ENCODE measurements at regions not wholly inside any gene's neighbourhood (a gene's known extent, or its start where the extent isn't known, plus 50 kb on each side); places are given as distances from the start of the nearest gene placed in this dataset.
"Not testable (repeated sequence)": the region's sequence is repeated elsewhere in the genome, so short reads cannot be mapped to it uniquely, and the experiment has no call there.

DNA sequence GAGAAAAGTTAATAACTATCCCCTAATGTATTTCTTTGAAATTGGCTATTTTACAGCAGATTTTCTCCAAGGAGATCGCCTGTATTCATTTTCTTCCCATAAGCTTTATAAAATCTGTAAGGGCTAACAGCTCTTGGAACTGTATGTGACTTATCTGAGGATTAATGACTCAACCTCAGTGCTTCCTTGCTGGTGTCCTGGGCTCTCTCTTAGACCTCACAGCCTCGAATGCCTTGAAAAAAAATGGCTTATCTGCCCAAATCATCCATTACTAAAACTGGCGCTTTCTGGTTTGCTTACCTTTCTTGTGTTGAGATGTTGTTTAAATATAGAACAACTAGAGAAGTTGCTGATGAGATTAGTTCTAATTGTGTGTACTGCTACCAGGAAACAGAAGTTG is 713.6 kb downstream of the SLC4A3 start:
- no peak for DNase-seq (ENCODE audit: low spot score)

DNA sequence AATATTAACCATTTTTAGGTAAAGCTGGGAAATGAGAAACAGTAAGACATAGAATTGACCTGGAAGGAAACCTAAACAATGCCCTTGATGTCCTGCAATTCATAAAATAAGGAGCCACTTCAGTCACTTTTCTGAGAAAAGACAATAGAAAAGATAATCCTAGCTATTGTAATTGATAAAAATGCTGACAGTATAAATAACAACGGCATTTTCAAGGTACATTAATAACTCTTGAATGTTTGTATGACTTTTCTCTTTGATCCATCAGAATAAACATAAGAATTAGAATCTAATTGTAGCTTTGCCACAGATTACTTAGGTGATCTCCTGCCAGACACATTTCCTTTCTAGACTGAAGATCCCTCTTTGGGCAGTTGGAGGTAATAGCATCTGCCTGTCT is 719.5 kb downstream of the SLC4A3 start:
- no peak for DNase-seq (ENCODE audit: low spot score)

DNA sequence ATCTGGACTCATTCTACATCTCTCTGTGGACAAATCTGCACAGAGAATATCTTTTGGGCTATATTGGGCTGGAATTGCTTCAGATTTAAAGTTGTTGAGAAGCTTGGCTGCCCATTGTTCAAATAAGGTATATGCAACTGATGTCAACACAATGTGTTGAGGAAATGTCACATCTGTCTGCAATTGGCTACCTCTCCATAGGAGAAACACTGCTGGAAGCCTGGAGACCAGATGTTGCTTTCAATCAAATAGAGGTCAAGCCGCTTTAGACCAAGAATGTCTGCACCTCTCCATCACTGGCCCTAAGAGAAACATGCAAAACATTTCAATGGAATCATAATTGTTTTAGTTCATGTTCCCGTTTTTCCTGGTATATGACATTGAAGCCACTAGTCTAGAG is 720.2 kb downstream of the SLC4A3 start:
- DNase-seq (ENCODE audit: low spot score), result no peak

DNA sequence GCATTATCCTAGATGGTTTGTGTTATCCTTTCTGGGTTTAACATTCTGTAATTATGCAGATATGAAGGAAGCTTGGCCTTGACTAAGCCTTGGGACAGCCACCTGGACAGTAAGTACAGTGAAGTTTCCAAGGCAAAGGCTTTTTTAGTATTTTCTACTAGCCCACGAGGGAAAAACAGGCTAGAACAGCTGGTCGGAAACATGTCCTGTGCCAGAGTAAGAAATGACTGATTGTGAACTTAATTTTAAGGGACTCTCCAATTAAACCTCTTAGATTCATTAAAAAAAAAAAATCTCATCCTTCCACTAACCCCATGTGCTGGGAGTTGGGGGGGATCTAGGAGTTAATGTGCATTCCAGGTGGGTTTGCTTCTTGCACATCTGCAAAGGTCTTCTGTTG is 720.8 kb downstream of the SLC4A3 start:
- no peak for DNase-seq (ENCODE audit: low spot score)

DNA sequence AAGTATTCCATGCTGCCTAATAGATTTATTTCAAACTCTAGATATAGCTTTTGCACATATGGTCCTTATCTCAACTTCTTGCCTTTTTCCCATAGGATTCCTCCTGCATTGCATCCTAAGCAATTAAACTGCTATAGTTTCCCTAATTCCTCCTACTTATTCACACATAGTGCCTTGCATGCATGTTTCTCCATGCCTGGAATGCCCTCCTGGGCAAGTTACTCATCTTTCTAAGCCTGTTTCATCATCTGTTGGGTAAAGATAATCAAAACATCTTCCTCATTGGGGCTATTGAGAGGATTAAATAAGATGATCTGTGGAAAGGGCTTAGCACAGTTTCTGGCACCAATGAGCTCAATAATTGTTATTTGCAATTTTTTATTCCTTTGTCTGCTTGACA is 726.5 kb downstream of the SLC4A3 start:
- DNase-seq (ENCODE audit: low spot score), result no peak

DNA sequence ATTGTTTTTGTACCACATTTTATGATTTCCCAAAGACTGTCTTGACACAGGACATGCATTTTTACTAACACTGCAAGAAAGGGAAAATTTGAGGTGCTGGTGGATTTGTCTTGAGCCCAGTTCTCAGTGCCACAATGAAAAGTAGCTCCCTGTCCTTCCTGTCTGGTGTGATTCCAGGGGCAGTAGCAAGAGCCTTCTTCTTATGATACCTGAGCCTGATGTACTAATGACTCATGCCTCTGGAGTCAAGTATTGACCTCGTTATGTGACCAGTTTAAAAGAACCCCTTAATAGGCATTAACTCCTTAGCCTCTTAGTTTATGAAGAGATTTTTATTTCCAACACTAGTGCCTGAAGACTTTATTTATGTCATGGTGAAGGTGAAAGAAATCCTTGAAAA is 728.6 kb downstream of the SLC4A3 start:
- no peak for DNase-seq (ENCODE audit: low spot score)

DNA sequence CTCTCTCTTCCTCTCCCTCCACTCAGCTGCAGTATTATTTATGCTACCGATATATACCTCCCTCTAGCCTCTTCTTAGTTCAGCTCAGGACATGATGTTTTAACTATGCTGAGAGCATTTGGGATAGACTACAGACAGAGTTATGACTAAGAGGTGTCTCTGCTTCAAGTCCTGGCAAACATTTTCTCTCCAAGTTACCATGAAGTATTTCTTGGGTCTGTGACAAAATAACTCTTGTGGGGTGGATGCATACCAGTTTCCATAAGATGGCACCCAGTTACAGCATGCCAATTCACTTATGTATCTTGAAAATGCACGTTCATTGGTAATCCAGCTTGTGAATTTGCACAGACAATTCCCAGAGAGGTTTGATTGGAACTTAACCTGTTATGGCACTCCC is 737.6 kb downstream of the SLC4A3 start:
- DNase-seq (ENCODE audit: low spot score), result no peak

DNA sequence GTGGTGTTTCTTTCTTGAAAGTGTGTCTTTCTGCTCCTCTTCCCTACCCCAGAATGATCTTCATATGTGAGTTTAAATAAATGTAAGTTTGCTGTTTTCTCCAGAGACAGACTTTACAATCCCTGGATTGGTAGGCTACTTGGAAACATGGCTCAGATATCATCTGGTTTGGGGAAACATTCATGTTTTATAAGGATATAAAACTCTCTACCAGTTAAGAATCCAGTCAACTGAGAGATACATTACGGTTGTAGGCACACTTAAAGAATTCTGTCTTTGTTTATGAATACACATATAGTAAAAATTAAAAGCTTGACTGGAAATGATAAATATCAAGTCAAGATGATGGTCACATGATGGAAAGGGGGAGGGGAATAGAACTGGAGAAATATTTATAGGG is 739.3 kb downstream of the SLC4A3 start:
- no peak for DNase-seq (ENCODE audit: low spot score)

DNA sequence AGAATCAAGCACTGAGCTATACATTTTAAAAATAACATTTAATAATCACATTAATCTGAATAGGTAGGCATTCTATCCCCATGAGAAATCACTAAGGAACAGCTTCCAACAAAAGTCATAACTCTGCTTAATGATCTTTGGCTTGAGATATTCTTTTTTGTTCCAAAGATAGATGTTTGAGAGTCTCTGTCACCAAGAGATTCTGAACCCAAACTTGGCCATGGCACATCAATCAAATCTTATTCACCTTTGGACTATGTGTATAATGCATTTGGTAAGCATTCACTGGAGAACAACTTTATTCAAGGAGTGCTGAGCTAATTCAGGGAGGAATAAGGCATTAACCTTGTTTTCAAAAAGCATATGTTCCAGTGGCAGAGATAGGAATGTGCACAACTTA is 743.3 kb downstream of the SLC4A3 start:
- DNase-seq (ENCODE audit: low spot score), result no peak

DNA sequence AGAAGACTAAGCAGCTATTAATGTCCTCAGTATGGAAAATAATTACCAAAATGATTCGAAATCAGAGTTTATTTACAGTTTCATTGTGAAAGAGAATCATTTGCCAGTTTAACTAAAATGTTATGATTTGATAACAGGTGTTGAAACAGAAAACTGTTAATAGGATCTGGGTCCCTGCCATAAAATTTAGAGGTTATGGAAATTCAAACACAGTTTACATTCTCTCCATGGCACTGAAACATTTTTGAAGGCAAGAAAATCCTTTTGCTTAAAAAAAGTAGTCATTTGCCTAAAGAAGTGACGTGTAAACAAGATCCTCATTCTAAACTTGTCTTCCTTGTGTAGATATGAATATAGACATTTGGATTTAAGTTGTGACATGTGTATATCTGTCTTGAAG is 743.8 kb downstream of the SLC4A3 start:
- DNase-seq (ENCODE audit: low spot score), result no peak

DNA sequence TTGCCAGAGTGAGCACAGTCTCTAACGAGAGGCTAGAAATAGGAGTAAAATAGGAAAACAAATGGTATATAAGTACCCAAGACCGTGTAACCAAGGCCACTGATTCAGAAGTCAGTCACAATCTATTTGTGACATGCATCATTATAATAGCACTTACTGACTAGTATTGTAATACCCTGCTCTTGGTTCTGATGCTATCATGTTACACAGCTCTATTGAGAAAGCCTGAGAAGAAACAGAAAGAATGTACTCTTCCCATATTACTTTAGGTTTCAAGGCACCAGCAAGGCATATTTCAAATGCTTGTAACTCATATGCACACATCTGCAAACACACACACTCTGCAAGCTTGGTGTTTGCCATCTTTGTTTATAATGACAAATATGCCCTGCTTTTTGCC is 746.4 kb downstream of the SLC4A3 start:
- DNase-seq (ENCODE audit: low spot score), result no peak

DNA sequence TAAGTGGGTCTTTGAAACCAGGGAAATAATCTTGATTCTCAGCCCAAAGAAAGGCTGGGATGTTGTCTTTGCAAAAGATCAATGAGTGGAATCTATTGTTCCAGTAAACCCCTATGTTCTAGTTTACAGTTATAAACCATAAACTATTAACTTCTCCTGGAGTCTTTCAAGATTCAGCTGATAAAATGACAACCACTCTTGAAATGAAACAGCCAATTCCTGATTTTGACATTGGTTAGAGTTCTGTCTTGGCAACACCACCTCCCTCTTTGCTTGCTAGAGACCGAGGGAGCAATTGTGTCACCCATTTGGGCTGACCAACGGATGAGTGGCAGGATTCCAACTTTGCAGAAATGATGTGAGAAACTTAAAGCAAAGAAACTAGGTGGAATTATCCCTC is 746.9 kb downstream of the SLC4A3 start:
- no peak for DNase-seq (ENCODE audit: low spot score)

DNA sequence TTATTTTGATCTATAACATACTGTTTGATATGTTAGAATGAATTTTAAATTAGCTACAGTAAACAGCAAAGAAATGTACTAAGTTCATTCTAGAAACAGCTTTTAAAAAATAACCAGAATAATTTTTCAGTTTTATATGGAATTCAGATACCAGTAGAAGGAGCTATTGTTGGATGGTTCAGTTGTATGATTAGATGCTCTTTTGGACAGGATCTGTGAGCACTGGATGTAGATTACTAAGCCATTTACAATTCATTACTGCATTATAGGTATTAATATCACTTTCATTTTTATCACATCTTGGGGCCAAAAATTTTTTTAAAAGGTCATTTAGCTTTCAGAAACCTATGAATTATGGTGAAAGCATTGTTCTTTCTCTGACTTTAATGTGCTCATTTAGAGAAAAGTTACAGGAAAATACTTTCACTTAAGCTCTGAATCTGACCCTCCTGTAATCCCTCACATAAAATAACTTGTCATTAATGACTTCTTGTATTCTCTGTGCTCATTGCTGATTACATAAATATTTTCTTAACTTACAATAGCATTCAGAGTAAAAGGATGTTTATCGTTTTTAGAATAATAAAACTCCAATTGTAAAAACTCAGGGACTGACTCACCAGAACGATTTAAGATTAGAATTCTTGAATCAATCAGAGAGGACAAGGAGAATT is 750.2 kb downstream of the SLC4A3 start:
- no peak for DNase-seq (ENCODE audit: low spot score)

DNA sequence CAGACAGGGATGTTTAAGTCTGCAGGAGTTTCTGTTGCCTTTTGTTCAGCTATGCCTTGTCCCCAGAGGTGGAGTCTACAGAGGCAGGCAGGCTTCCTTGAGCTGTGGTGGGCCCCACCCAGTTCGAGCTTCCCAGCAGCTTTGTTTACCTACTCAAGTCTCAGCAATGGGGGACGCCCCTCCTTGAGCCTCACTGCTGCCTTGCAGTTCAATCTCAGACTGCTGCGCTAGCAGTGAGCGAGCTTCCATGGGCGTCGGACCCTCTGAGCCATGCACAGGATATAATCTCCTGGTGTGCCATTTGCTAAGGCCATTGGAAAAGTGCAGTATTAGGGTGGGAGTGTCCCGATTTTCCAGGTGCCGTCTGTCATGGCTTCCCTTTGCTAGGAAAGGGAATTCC is 760.3 kb downstream of the SLC4A3 start:
- not testable (repeated sequence) for DNase-seq (ENCODE audit: low spot score)

DNA sequence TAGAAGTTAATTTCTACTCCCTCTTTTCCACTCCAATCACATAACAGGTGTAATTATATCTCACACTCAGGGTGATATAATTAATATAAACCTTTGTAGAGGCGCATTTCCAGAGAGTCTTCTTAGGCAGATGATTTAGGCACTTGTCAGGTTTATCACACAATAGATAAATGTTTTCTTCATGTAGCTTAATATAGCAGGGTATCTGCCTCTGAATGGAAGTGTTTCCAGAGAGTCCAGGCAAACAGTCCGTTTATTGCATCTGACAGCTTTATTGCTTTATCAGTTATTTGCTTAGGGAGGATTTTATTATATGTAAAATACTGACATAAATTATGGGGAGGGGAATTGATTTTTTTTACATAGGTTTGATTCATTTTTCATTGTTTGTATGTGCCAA is 766.3 kb downstream of the SLC4A3 start:
- no peak for DNase-seq (ENCODE audit: low spot score)

DNA sequence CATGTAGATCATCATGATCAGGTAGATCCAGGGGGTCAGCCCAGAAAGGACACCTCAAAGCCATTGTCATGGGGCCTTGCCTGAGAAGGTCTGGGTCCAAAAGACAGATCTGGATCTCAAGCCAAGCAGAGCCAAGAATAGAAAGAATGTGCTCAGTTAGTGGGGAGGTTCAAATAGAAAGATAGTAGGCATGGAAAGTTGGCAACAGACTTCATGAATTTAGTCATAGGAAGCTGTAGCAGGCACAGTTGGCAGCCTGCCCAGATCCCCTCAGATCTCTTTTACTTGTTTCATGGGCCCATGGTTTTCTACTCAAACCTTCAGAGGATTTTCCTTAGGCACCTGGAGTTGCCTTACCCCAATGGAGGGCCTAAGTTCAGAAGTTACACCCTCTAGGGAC is 767.0 kb downstream of the SLC4A3 start:
- DNase-seq (ENCODE audit: low spot score), result no peak

DNA sequence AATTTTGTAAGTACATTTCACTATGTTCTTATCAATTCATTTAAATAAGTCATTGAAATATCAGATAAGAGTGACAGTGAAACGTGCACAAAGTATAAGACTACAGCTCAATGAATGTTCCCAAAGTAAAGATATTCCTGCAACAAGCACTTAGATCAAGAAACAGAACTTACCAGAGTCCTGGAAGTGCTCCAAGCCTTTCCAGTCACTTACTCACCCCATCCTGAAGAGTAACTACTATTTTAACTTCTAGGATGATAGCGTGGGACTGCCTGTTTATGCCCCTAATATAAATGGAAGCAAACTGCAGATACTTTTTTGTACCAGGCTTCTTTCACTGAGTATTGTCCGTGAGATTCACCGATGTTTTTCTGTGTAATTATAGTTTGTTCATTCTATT is 768.9 kb downstream of the SLC4A3 start:
- no peak for DNase-seq (ENCODE audit: low spot score)

DNA sequence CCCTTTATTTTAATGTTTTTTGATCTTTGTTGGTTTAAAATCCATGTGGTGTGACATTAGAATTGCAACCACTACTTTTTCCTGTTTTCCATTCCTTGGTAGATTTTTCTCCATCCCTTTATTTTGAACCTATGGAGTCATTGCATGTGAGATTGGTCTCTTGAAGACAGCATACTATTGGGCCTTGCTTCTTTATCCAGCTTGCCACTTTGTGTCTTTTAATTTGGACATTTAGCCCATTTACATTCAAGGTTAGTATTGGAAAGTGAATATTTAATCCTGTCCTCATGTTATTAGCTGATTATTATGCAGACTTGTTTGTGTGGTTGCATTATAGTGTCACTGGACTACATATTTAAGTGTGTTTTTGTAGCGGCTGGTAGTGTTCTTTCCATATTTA is 782.9 kb downstream of the SLC4A3 start:
- no peak for DNase-seq (ENCODE audit: low spot score)

DNA sequence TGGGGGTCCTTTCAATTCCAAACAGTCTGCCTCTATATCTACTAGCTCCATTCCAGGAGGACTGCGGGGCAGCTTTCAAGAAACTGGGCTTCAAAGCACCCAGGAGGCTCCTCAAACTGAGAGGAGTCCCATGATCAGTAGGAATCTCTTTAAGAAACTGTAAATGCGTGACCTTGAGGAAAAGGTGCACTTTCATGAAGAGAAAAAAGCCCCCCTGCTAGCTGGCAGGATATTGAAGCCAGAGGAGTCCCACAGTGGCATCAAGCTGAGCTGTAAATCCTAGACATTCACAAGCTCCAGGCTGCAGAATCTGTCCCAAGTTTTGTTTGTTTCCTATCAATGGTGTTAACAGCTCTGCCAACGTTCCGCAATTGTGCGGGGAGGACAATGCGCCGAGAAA is 790.1 kb downstream of the SLC4A3 start:
- DNase-seq (ENCODE audit: low spot score), result no peak

DNA sequence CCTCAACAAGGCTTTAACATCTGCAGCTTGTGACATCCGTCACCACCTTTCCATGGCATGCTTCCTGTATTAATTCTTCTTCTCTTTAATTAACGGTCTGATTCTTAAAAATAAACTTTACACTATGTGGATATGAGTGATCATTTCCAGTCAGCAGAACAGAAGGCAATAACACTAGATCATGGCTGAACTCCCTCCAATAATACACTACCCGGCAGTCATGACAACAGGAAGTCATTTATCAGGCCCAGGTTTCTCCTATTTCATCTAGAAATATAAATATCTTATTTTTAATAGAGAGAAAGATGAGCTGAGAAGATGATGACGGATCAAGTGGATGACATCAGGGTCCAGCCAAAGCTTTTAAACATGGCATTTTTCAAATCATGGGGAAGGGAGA is 792.2 kb downstream of the SLC4A3 start:
- no peak for DNase-seq (ENCODE audit: low spot score)

DNA sequence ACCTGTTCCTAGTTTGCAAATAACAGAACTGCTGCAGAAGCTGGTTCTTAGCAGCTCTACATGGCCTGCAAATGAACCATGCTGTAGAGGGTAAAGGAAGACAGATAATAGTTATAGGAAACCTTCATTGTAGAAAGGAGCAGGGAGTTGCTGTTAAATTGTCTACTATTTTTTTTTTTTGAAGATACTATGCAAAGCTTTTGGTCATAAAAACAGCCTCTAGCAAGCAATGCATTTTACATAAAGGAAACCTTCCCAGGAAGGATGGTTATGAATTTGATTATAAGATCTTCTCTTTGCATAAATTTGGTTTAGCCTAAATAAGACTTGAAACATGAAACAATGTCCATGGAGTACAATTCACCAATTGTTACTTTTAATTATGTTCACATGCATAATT is 793.4 kb downstream of the SLC4A3 start:
- no peak for DNase-seq (ENCODE audit: low spot score)

DNA sequence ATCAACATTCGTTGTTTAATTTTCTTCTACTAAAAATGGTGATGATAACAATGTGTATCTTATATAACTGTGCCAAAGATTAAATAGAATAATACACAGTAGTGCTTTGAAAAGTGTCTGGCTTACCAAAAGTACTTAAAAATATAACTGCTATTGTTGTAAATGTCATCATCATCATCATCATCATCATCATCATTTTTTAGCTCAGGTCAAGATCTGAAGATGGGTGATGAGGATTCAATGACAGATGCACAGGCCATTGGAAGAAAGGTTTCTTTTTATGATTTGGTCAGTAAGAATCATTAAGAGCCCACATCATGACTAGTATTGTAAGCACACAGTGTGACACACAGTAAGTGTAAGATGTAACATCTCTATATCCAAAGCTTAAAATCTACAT is 795.2 kb downstream of the SLC4A3 start:
- DNase-seq (ENCODE audit: low spot score), result no peak

DNA sequence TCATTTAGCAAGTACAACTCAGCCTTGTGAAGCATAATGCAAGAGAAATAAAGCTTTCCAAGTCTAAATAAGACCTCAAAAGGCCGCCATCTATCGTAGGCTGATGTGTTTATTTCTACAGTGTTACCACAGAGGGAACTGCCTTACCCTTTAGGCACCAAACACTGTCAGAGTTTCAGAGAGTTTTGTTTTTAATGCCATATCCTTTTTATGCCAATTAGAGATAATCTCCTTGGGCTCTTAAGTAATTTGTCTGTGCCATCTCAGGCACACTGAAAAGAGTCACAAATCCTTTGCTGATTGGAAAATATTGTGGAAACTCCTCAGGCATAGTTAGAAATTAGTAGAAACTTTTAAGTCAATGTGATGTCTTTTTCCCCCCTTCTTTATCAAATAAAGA is 797.1 kb downstream of the SLC4A3 start:
- DNase-seq (ENCODE audit: low spot score), result no peak

DNA sequence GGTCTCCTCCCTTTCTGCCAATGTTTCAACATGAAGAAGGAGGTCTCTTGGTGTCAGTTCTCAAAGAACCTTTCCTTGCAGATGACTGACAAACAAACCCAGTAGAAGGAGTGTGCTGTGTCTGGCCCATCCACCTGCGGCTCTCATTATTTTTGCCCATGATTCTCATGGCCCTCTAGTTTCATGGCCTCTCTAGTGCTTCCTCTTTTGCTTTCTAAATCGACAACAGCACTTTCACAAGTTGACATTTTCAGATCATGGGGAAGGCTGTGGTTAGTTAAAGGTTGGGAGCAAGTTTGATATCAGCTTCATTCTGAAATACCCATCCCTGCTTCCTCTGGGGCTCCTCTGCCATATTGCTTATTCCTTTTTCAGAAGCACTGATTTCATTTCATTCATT is 805.2 kb downstream of the SLC4A3 start:
- DNase-seq (ENCODE audit: low spot score), result no peak

DNA sequence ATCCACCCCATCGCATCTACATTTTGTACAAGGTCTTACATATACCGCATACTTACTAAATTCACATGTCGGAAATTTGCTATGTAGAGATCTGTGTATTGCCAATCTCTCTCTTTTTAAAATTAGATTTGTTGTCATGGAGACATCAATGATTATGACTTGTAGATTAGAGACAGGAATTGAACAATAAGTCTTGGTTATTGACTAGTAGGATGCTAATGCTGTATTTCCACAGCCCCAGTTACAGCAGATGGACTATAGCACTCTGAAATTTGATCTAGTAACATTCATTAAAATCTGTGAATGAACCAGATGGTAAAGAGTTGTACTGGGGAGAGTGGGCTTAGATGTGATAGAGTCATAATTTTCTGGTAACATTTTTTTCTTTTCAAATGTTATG is 805.7 kb downstream of the SLC4A3 start:
- DNase-seq (ENCODE audit: low spot score), result no peak
